Activated CD4-positive, alpha-beta T cell treated with anti-CD3 and anti-CD28 coated beads, Interleukin-2, Interleukin-6, amounts not matched to agents 100 ng/mL and 50 ng/mL, durations not matched to agents 16 hours and 8 hours (primary cell): ENCODE measurements at regions not wholly inside any gene's neighbourhood (a gene's known extent, or its start where the extent isn't known, plus 50 kb on each side); places are given as distances from the start of the nearest gene placed in this dataset.

Experiments used
- DNase-seq: peaks from one replicate; pipeline ENCODE4 v3.0.0-alpha.2; 2020

DNA sequence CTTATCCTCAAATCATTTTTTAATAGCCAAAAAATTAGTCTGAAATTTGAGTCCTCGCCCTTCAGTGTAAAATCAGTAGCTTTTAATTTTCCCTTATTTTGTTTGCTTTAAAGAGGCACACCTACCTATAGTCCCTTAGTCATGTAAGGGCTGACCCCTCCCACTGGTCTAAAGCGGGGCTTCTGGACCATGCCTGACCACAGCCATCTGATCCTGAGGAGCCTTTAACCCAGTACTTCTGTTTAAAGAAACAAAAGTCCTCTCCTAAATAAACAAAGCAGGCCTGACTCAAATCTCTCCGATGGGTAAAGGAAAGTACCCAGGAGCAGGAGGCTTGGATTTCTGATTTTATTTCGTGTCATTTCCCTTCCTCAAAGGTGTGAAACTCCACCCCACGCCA, 92.0 kb upstream of the CCL2 start:
- no peak for DNase-seq

DNA sequence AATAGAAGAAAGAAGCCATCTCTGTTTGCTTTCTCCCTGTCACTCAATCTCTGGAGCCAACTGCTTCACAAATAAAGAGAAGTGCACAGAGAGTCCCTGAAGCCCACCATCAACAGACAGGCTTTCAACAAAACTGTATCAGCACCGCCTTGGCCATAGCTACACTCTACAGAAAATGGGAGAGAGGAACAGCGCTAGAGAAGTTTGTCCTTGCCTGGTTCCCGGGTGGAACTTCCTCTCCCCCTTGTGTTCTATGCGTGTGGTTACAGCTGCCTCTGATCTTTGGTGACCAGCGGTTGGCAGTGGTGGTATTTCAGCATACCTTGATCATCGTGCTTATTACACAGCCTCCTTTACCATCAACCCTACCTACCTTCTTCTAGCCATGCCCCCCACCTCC, 91.4 kb upstream of the CCL2 start:
- DNase-seq = no peak

DNA sequence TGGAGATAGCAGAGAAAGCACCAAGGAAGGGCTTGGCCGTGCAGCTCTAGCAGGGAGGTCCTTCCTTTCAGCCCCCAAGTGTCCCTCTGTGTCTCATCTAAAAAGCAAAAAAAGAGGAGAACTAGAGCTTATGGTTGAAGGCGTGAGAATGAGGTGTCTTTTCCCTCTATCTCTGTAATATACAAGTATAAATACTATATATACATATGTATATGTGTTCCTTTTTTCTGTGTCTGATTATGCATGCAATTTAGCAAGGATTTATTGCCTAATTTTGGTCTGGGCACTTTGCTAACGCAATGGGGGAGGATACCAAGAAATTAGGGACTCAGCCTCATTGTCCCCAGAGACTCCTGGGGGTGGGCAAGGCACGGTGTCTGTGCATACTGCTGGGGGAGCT, 90.2 kb upstream of the CCL2 start:
- DNase-seq = no peak

DNA sequence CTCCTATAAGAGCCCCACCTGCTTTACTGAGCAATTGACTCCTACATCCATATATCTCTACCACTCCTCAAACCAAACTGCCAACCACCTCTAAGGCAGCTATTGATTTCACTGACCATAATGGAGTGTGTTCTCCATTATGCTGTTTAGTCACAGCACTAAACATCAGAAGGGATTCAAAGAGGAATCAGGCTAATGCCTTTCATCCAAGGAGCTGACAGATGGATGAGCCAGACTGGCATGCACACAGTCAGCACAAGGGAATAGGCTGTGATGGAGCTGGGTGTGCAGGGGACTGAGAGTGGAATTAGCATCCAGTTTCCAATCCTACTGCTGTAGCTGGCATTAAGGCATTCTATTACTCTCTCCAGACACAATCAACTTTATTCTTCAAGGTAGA, 88.7 kb upstream of the CCL2 start:
- no peak for DNase-seq

DNA sequence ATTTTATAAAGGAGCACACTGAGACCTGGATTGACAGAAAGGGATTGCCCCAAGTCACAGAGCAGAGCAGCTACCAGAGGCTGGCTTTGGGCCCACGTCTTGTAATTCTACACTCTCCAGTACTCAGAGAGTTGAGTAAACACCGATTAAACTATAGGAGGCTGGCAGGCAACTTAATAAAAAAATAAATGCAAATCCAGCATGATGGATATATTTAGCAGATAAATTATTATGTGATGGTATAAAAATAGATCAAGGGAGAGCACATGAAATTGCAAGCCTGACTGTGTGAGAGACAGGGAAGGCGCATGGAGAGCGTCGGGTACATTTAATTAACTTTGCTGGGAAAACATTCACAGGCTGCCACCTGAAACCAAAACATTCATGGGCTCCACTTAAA, 87.7 kb upstream of the CCL2 start:
- DNase-seq = no peak

DNA sequence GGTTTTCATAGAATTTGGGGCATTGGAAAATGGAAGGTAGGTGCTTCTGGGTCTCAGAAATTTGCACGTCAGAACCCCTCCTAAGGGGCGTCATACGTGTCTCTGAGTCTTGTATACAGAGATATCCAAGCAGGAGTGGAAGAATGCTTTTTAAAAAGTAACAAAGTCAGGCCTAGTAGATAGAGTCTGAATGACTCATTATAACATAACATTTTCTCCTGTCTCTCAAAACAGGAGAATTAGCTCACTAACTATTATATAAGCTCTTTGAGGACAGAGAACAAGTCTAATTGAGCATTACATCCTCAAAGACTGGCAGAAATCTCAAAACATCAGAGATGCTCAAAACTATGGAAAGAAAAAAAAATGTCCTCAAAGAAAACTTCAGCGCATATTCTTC, 86.1 kb upstream of the CCL2 start:
- no peak for DNase-seq

DNA sequence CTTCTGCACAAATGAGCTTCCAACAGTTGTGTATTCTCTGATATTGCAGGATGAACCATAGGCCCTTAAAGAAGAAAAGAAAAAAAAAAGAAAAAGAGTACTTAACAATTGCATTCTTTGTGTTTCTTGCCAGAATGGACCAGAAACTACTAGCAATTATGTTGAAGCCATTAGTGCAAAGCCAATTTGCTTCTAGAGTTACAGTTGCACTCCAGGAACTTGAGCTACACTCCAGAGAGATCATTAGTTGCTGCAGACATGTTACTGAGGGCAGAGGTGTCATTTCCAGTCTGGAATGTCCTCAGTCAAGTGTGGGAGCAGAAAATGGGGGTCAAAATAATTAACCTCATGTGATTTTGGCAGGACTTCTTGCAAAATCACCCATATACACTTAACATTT, 85.6 kb upstream of the CCL2 start:
- DNase-seq = no peak

DNA sequence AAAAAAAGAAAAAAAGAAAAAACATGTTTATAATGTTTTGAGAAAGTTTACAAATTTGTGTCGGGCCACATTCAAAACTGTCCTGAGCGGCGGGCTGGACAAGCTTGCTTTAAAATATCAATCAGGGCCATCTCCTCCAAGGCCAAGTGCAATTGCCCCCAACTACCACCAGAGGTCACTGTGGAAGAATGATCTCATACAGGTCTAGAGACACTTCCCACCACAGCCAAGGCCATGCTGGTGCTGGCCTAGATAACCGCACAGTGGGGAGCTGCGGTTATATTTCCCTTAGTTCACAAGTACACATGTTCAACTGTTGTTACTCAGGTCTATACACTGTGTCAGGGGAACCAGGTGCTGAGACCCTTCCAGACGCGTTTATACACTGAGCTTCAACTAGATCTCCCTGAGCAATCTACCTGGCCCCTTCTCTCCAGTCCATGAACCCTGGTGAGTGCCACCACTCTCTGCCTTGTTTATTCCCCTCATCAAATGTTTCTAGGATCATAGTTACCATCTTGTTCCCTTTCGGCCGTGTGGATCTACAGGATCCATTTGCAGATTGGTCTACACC, 83.8 kb upstream of the CCL2 start:
- DNase-seq = peak; percentile 74

DNA sequence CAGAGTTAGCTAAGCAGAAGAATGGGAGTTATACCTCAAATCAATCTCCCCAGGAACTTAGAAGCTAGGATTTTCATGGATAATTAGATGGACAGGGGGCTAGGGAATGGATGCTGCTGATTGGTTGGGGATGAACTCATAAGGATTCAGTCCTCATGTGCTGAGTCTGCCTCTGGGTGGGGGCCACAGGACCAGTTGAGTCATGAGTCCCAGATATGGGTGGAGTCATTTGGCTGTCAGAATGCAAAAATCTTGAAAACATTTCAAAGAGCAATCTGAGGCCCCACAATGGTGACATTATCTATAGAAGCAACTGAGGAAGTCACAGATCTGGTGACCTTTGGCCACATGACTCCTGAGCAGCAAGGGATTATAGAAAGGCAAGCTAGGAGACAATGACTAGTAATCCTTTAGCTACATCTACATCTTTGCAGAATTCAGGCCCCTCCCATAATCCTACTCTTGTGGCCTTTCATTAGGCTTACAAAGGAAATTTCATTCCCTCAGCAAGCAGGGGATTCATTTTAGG, 82.6 kb upstream of the CCL2 start:
- no peak for DNase-seq

DNA sequence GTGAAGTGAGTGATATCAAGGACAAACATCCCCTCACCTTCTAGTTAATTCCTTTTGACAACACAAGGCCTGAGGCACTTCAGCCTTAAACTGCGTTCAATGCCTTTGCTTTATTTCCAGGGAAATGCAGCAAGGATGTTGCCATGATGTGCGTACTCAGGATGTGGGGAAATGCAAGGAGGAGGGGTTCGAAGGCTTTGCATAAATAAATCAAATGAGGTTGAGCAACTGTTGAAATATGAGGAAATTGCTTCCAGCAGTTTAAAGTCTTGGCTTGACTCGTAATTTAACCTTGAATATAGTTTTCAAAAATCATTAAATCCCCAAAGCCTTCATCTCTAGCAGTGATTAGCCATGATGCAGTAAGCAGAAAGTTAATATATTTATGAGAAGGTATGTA, 81.8 kb upstream of the CCL2 start:
- no peak for DNase-seq

DNA sequence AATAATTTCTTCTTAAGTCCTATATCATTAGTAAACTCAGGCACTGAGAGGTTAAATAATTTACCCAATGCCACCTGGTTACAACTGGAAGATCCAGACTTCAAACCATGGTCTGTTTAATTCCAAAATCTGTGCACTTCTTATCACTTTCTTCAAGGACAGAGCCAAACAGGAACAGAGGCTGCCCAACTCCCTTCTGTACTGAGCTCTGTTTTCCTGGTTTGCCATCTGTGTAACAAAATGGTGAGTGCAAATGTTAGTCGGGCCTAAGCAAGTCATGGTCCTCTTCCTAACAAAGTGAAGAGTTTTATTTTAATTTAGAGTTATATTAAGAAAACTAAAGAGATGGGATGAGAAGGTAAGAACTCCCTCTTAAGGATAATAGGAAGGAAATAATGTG, 80.6 kb upstream of the CCL2 start:
- DNase-seq = no peak

DNA sequence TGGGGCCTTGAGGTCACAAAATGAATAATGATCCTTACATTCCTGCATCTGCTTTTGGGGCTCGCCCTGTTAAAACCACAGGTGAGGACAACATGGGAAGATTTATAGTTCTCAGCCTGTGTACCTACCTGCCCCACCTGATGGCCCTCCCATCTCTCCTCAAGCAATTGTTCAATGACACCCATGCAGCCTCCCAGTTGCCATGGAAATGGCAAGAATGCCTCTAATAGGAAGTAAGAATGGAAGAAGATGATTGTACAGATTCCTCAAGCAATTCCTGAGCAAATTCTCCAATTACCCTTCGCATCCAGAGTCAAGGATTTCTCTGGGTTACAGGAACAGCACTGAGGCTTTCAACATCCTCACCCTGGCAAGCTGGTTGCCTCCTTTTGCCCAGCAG, 78.6 kb upstream of the CCL2 start:
- DNase-seq = no peak

DNA sequence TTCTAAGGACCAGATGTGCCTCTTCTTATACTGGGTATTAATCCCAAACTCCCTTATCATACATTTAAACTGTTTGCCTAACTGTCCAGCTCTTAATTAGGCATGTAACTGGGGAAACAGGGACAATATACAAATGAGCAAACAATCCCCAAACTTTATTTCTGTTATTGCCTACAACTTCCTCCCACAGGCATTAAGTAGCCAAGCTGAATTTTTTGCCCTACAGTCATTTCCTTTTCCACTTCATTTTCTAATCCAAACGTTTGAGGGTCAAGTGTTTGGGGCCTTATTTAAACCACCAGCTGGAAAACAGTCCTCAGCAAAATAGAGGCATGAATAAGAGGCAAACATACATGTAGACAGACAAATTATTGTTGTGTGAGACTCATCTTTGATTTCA, 77.4 kb upstream of the CCL2 start:
- DNase-seq = no peak

DNA sequence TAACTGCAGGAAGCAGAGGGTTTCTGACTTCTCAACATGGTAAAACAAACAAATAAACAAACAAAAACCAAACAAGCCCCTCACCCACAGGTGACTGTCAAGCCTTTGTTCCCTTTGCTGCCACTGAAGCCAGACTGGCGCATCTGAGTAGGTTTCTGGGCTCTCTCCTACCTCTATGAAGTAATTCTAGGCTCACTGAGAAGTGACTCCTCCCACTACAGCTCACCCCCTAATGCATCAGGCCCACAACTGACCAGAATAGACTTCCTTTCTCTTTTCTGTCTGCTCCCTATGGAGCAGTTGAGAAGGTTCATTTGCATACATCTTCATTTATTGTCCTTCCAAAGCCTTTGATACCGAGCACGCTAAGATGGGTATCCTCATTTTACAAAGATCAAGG, 77.0 kb upstream of the CCL2 start:
- DNase-seq = no peak

DNA sequence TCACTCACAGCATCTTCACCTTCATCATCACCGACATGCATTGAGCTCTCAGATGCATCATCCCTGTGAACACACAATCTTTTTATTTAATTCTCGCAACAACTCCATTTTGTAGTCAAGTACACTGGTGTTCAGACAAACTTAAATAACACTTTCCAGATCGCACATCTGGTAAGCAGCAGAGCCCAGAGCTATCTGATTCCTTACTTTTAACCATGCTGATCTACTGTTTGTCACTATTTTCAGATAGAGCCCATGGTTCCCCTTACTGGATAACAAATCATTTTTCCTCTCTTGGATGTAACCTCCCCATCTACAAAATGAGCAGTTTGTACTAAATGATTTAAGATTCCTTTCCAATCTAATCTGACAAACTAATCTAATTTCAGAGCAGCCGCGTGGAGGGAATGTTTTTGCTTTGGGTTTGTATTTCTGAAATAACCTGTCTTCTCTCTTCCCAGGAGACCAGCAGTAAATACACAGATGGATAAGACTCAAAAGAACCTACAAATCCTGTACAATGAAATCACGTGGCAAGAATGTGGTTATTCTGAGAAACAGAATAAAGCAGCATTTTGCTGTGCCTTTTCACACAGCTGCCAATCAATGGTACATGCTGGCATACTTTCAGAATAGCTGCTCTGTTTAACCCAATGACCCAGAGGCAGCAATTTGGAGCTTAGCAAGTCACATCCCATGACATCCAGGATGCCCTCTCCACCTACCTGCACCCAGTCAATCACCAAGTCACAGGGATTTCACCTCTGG, 72.9 kb upstream of the CCL2 start:
- DNase-seq = no peak

DNA sequence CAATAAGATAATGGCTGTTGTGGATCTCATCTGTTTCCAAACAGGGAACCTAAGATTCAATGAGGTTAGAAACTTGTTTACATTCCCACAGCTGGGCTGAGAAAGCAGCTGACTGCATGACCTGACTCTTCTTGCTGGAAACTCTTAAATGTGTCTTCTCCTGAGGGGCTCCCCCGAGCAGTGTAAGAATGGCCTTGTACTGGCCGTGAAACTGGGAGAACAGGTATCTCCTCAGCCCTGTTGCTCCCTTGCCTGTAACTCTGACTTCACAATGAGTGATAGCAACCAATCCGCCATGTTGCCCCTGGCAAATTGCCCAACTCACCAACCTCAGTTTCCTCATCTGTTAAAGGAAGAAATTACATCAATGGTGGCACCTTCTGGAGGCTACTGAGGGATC, 59.1 kb upstream of the CCL2 start:
- DNase-seq = no peak

DNA sequence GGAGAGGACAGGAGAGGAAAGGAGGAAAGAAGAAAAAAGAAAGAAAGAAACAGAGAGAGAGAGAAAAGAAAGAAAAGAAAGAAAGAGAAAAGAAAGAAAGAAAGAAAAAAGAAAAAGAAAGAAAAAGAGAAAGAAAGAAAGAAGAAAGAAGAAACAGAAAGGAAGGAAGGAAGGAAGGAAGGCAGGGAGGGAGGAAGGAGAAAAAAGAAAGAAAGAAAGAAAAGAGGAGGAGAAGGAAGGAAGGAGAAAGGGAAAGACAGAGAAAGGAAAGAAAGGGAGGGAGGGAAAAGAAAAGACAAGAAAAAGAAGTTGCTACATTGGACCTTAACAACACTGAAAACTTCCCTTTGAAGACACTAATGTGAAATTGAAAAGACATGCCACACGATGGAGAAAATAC, 56.6 kb upstream of the CCL2 start:
- no peak for DNase-seq

DNA sequence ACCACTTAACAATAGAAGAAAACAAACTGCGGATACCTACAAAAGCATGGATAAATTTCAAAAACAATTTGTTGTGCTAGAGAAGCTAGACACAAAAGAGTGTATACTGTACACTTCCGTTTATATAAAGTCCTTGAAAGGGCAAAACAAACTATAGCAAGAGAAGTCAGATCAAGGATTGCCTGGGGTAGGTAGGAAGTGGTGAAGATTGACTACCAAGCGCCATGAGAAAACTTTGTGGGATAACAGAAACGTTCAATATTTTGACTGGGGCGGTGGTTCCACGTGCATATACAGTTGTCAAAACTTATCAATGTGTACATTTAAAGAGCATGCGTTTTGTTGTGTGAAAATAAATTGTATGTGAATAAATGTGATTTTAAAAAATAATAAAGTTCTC, 55.6 kb upstream of the CCL2 start:
- DNase-seq = no peak

DNA sequence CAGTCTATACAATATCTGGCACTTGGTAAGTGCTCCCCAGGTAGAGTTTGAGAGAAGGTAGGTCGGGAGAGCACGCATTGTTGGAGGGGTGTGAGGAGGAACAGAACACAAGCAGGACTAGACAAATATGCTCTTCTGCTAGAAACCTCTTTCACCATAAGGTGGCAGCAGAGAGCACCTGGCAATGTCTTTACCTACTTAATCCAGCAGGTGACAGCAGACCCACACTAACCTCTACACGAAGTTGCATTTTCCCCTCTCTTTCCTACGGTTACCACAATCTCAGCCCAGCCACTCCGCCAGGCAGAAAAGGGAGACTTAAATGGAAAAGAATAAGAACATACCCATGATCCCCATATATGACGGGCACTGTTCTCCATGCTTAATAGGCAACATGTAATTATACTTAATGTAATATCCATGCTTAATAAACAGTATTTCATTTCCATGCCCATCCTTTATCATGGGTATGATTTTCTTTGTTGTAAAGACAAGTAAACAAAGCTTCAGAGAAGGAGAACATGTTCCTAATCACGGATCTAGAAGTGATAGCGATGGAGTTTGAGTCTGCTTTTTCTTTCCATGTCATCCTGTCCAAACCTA, 55.1 kb upstream of the CCL2 start:
- DNase-seq = peak; percentile 88

DNA sequence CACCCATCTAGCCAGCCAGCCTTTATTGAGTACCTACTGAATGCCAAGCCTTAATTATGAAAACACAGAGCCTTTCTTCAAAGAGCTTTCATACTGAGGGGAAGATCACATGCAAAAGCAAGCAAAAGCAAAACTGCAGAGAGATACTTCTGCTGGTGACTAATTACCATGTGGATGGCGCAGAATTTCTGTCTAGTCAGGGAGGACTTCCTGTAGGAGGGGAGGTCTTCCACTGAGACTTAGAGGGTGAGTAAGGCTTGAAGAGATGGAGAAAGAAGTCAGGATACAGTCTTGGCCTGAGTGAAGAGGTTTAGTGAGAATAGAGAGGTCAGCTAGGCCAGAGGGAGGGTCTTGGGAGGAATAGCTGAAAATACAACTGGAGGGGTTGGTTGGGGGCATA, 53.9 kb upstream of the CCL2 start:
- DNase-seq = peak; percentile 60

DNA sequence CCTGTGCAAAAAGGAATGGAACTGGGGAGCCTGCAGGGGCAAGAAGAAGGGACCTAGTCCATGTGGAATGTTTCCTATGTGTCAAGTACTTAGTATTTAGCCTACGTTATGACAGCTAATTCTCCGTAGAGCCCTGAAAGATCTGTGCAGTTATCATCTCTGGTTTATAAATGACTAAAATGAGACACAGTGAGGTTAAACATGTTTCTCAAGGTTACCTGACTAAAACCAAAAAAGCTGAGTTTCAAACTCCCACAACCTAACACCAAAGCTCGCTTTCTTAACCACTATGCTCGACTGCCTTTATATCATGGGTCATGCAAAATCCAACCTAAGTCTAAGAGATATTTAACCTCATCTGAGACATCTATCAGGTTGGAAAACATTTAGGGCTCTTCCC, 53.3 kb upstream of the CCL2 start:
- DNase-seq = peak; percentile 66

DNA sequence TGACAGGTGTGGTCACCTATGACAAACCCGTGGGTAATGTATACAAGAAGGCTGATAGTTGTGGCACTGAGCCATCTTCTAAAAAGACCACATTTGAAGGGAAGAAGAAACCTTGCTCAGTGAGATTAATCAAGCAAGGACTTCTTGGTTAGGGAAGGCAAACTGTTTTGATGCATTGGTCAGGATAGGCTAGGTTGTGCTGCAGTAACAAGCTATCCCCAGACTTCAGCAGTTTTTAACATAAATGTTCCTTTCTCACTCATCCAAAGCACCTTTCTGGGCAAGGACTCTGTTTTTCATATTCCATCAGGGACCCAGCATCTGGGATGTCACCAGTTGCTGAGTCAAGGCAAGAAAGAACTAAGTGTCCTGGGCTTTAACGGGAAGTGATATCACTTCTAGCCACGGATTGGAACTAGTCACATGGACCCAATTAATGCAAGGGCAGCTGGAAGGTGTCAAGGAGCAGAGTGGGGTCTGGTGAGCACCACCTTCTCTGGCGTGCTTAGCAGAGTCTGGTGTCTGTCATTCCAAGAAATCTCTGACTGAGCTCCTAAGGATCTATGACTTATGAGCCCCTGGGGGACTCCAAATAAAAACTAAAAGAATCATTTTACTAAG, 52.0 kb upstream of the CCL2 start:
- no peak for DNase-seq

DNA sequence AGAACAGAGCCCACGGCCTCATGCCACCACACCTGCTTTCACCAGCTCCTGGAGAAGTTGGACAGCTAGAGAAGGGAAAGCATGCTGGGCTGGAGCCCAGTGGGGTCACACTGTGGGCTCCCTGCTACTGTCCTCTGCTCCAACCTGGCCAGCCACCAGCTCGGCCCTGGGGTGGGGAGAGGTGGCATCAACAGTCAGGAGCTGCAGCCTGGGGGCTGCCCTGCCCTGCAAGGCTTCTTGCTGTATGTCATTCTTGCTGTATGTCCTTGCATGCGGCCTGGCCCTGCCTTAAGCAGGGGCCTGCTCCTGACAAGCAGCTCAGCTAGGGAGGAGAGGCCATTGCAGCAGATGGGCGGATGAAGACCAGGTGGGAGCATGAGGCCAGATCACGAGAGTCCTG, 50.7 kb upstream of the CCL2 start:
- DNase-seq = no peak
